ENCODE measurements at regions not wholly inside any gene's neighbourhood (a gene's known extent, or its start where the extent isn't known, plus 50 kb on each side); places are given as distances from the start of the nearest gene placed in this dataset.

DNA sequence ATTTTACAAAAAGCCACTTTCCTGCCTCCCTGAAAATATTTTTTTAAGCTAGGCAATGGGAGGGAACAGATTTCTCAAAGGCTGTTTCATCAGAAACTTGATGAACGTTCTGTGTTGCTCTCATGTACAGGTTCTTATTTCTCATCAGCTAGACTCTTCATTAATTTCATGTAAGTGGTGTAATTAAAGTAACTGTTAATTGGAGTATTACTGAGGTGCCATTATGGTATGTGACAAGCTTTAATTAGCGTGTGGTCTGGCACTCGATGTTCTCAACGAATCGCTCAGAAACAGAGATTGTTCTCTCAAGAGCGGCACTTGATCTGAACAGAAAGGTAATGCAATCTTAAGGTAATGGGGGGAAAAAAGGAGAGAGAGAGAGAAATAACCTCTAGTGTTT lies 81.9 kb upstream of the MYCN start:
- no peak for TF ChIP-seq POLR2A (IDR thresholded peaks at IDR 0.05)
- no peak for TF ChIP-seq CTCF (IDR thresholded peaks at IDR 0.05)
